Neutrophil (primary cell): ENCODE measurements at regions not wholly inside any gene's neighbourhood (a gene's known extent, or its start where the extent isn't known, plus 50 kb on each side); places are given as distances from the start of the nearest gene placed in this dataset.

Experiments
- H3K27ac ChIP-seq: fragments of 200-600 bp; sonication (generic); 2 replicates; pipeline ENCODE4 v1.5.1; 2016; ENCODE audit warnings: mild to moderate bottlenecking, moderate library complexity
- H3K27me3 ChIP-seq: fragments of 200-600 bp; sonication (generic); 2 replicates; pipeline ENCODE4 v1.6.0; 2016; ENCODE audit warnings: mild to moderate bottlenecking
- H3K36me3 ChIP-seq: fragments of 200-600 bp; sonication (generic); 2 replicates; pipeline ENCODE4 v1.5.1; 2017
- H3K4me1 ChIP-seq, 2 experiments: fragments of 200-600 bp in 1 of 2; sonication (generic) in 1 of 2; 1 replicate in 1 of 2; 2 replicates in 1 of 2; pipeline versions ENCODE4 v1.5.1 to v1.6.1; 2013 to 2016; ENCODE audit warnings: low read depth in 1 of 2, low read length in 1 of 2, mild to moderate bottlenecking in 1 of 2, moderate library complexity in 1 of 2; ENCODE audit not compliant: control insufficient read depth in 1 of 2, insufficient read depth in 1 of 2
- H3K4me3 ChIP-seq, 2 experiments: fragments of 200-600 bp in 1 of 2; sonication (generic) in 1 of 2; 1 replicate in 1 of 2; 2 replicates in 1 of 2; pipeline ENCODE4 v1.5.1; 2013 to 2016; ENCODE audit warnings: low read depth in 1 of 2, low read length in 1 of 2, mild to moderate bottlenecking in 1 of 2, moderate library complexity in 1 of 2
- H3K9me3 ChIP-seq: fragments of 200-600 bp; sonication (generic); 2 replicates; pipeline ENCODE4 v1.5.1; 2016
- CTCF ChIP-seq: fragments of 200-600 bp; sonication (generic); IDR thresholded peaks from 2 replicates; pipeline ENCODE4 v1.5.1; 2016; ENCODE audit warnings: antibody characterized with exemption

- Histone ChIP-seq H3K27ac (no peak overlapping the region), H3K4me3 (no peak overlapping the region), H3K36me3 (no peaks in the 10 kb centered on the region), H3K9me3 (no peaks in the 10 kb centered on the region), H3K27me3 (no peaks in the 10 kb centered on the region), H3K4me1 (no peaks in the 10 kb centered on the region)
- no peak for TF ChIP-seq CTCF
Measured at GRCh38 chr18:22607284-22607635, 189.5 kb upstream of the CTAGE1 start.

GRCh38 chr18:22608847-22609246 is 191.1 kb upstream of the CTAGE1 start:
- no peaks in the 10 kb centered on the region for H3K4me1 ChIP-seq
- no peak overlapping the region for H3K4me3 ChIP-seq
- H3K9me3 ChIP-seq = no peaks in the 10 kb centered on the region
- no peak overlapping the region for H3K27ac ChIP-seq
- TF ChIP-seq CTCF = no peak
- H3K27me3 ChIP-seq = no peaks in the 10 kb centered on the region
- H3K36me3 ChIP-seq = no peaks in the 10 kb centered on the region

GRCh38 chr18:22609642-22610041 is 191.9 kb upstream of the CTAGE1 start:
- Histone ChIP-seq H3K9me3 (no peaks in the 10 kb centered on the region), H3K4me1 (no peaks in the 10 kb centered on the region), H3K4me3 (no peak overlapping the region), H3K27ac (no peak overlapping the region), H3K27me3 (no peaks in the 10 kb centered on the region), H3K36me3 (no peaks in the 10 kb centered on the region)
- TF ChIP-seq CTCF = no peak

- Histone ChIP-seq H3K36me3 (no peaks in the 10 kb centered on the region), H3K4me1 (no peaks in the 10 kb centered on the region), H3K9me3 (no peaks in the 10 kb centered on the region), H3K27ac (no peak overlapping the region), H3K27me3 (no peaks in the 10 kb centered on the region), H3K4me3 (no peak overlapping the region)
- no peak for TF ChIP-seq CTCF
Measured at GRCh38 chr18:22613058-22613690, 195.5 kb upstream of the CTAGE1 start.

- TF ChIP-seq CTCF = no peak
- no peaks in the 10 kb centered on the region for H3K36me3 ChIP-seq
- H3K27ac ChIP-seq = no peak overlapping the region
- H3K4me1 ChIP-seq = no peaks in the 10 kb centered on the region
- H3K4me3 ChIP-seq = no peak overlapping the region
- no peaks in the 10 kb centered on the region for H3K27me3 ChIP-seq
- no peaks in the 10 kb centered on the region for H3K9me3 ChIP-seq
Measured at GRCh38 chr18:22613788-22614187, 196.1 kb upstream of the CTAGE1 start.

GRCh38 chr18:22623513-22623912 is 205.8 kb upstream of the CTAGE1 start:
- Histone ChIP-seq H3K36me3 (no peaks in the 10 kb centered on the region), H3K27ac (no peak overlapping the region), H3K4me3 (no peak overlapping the region), H3K4me1 (no peaks in the 10 kb centered on the region), H3K27me3 (no peaks in the 10 kb centered on the region), H3K9me3 (no peaks in the 10 kb centered on the region)
- no peak for TF ChIP-seq CTCF
